ENCODE measurements at regions not wholly inside any gene's neighbourhood (a gene's known extent, or its start where the extent isn't known, plus 50 kb on each side); places are given as distances from the start of the nearest gene placed in this dataset.

GRCh38 chr3:81087607-81088006 lies 673.8 kb downstream of the GBE1 start:
- ChIA-PET POLR2A (no interaction called here), CTCF (no interaction called here)
- no peak for DNase-seq (ENCODE audit: low read depth in 1 of 2, low spot score in 1 of 2)
- no peak for ATAC-seq
- Histone ChIP-seq H3K4me2 (no peak overlapping the region), H3K4me3 (no peak overlapping the region), H3K9me3 (no peaks in the 10 kb centered on the region), H3K4me1 (no peaks in the 10 kb centered on the region), H3K27ac (no peak overlapping the region)
- FAIRE-seq = no peak
- no peak for TF ChIP-seq RAD21 (conservative IDR thresholded peaks at IDR 0.05 in 1 of 2, IDR thresholded peaks at IDR 0.05 in 1 of 2)
- TF ChIP-seq NFE2L2 (conservative IDR thresholded peaks at IDR 0.05; ENCODE audit: low read length) = no peak
- TF ChIP-seq TP53 (CRISPR knock-in tag; IDR thresholded peaks at IDR 0.05) = no peak
- no peak for TF ChIP-seq RARB (CRISPR knock-in tag; IDR thresholded peaks at IDR 0.05)
- TF ChIP-seq EHMT2 (IDR thresholded peaks at IDR 0.05; ENCODE audit: low read depth) = no peak
- no peak for TF ChIP-seq ZNF302 (CRISPR knock-in tag; IDR thresholded peaks at IDR 0.05)
- no peak for TF ChIP-seq ZSCAN20 (CRISPR knock-in tag; IDR thresholded peaks at IDR 0.05)
- TF ChIP-seq, protein P1, sequence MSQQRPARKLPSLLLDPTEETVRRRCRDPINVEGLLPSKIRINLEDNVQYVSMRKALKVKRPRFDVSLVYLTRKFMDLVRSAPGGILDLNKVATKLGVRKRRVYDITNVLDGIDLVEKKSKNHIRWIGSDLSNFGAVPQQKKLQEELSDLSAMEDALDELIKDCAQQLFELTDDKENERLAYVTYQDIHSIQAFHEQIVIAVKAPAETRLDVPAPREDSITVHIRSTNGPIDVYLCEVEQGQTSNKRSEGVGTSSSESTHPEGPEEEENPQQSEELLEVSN (IDR thresholded peaks at IDR 0.05; ENCODE audit: borderline replicate concordance, low read depth) = no peak
- no peak for TF ChIP-seq POLR2A (IDR thresholded peaks at IDR 0.05; ENCODE audit: low read length)
- TF ChIP-seq, protein P2, sequence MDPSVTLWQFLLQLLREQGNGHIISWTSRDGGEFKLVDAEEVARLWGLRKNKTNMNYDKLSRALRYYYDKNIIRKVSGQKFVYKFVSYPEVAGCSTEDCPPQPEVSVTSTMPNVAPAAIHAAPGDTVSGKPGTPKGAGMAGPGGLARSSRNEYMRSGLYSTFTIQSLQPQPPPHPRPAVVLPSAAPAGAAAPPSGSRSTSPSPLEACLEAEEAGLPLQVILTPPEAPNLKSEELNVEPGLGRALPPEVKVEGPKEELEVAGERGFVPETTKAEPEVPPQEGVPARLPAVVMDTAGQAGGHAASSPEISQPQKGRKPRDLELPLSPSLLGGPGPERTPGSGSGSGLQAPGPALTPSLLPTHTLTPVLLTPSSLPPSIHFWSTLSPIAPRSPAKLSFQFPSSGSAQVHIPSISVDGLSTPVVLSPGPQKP (IDR thresholded peaks at IDR 0.05; ENCODE audit: low read depth, low read length) = no peak
- no peak for TF ChIP-seq NPAS2 (CRISPR knock-in tag; IDR thresholded peaks at IDR 0.05; ENCODE audit: borderline replicate concordance)
- no peak for TF ChIP-seq REST (IDR thresholded peaks at IDR 0.05)
- TF ChIP-seq HOXB5 (CRISPR knock-in tag; IDR thresholded peaks at IDR 0.05) = no peak
- TF ChIP-seq TFCP2L1 (CRISPR knock-in tag; IDR thresholded peaks at IDR 0.05) = no peak
- no peak for TF ChIP-seq USF2 (IDR thresholded peaks at IDR 0.05)
- TF ChIP-seq FOSB (CRISPR knock-in tag; IDR thresholded peaks at IDR 0.05) = no peak
- TF ChIP-seq JUNB (IDR thresholded peaks at IDR 0.05) = no peak
- 32% methylated on average over 3 of the region's 3 CpGs for WGBS (ENCODE audit: missing lambda C conversion rate)

DNA sequence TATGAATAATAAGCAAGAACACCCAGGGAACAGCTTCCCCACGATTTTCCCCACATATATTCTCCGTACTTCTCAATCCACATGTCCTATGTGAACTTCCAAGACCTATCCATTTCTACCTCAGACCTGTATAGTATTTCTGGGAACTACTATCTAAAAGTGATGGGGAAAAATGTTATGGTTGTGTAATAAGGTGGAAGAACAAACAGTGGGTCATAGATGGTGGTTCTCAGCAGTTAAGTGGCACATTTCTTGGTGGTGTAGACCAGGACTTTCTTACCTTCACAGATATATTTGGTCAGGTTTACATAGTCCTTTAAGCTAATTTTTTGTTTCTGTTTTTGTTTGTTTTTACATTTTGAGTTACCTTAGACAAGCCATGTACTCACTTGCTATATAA lies 675.1 kb downstream of the GBE1 start:
- Histone ChIP-seq H3K4me2 (no peak overlapping the region), H3K4me3 (no peak overlapping the region), H3K4me1 (no peaks in the 10 kb centered on the region), H3K27ac (no peak overlapping the region), H3K9me3 (no peaks in the 10 kb centered on the region)
- TF ChIP-seq RARB (CRISPR knock-in tag; IDR thresholded peaks at IDR 0.05) (no peak), HOXB13 (CRISPR knock-in tag; IDR thresholded peaks at IDR 0.05; ENCODE audit: low read depth) (no peak)
- WGBS (ENCODE audit: missing lambda C conversion rate) = 10% methylated on average over 2 of the region's 2 CpGs
- no peak for FAIRE-seq
- CTCF ChIA-PET = no interaction called here
- no peak for ATAC-seq
- POLR2A ChIA-PET = no interaction called here
- no peak for DNase-seq (ENCODE audit: low read depth in 1 of 2, low spot score in 1 of 2)

GRCh38 chr3:81080608-81081007 lies 680.8 kb downstream of the GBE1 start:
- DNase-seq (ENCODE audit: low read depth in 1 of 2, low spot score in 1 of 2) (no peak), ATAC-seq (no peak), FAIRE-seq (no peak)
- Histone ChIP-seq H3K4me1 (no peaks in the 10 kb centered on the region), H3K27ac (no peak overlapping the region), H3K9me3 (no peaks in the 10 kb centered on the region), H3K4me3 (no peak overlapping the region), H3K4me2 (no peak overlapping the region)
- WGBS (ENCODE audit: missing lambda C conversion rate) = 49% methylated on average over 5 of the region's 5 CpGs
- no peak for TF ChIP-seq HES2 (IDR thresholded peaks at IDR 0.05)
- no peak for TF ChIP-seq EHF (CRISPR knock-in tag; IDR thresholded peaks at IDR 0.05)
- TF ChIP-seq MAFK (IDR thresholded peaks at IDR 0.05; ENCODE audit: partially characterized antibody) = no peak
- no peak for TF ChIP-seq HOXB5 (CRISPR knock-in tag; IDR thresholded peaks at IDR 0.05)
- TF ChIP-seq MYC (IDR thresholded peaks at IDR 0.05; ENCODE audit: borderline replicate concordance, low read length) = no peak
- TF ChIP-seq FOXS1 (CRISPR knock-in tag; IDR thresholded peaks at IDR 0.05) = no peak
- TF ChIP-seq, protein P3, sequence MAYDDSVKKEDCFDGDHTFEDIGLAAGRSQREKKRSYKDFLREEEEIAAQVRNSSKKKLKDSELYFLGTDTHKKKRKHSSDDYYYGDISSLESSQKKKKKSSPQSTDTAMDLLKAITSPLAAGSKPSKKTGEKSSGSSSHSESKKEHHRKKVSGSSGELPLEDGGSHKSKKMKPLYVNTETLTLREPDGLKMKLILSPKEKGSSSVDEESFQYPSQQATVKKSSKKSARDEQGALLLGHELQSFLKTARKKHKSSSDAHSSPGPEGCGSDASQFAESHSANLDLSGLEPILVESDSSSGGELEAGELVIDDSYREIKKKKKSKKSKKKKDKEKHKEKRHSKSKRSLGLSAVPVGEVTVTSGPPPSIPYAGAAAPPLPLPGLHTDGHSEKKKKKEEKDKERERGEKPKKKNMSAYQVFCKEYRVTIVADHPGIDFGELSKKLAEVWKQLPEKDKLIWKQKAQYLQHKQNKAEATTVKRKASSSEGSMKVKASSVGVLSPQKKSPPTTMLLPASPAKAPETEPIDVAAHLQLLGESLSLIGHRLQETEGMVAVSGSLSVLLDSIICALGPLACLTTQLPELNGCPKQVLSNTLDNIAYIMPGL (CRISPR knock-in tag; IDR thresholded peaks at IDR 0.05; ENCODE audit: borderline replicate concordance) = no peak
- TF ChIP-seq NR3C1 (IDR thresholded peaks at IDR 0.05) = no peak
- TF ChIP-seq MAX (IDR thresholded peaks at IDR 0.05) = no peak
- POLR2A ChIA-PET = no interaction called here
- CTCF ChIA-PET = no interaction called here

Measured in A549 (cell line).